ENCODE measurements at regions not wholly inside any gene's neighbourhood (a gene's known extent, or its start where the extent isn't known, plus 50 kb on each side); places are given as distances from the start of the nearest gene placed in this dataset.
"Not testable (repeated sequence)": the region's sequence is repeated elsewhere in the genome, so short reads cannot be mapped to it uniquely, and the experiment has no call there.

DNA sequence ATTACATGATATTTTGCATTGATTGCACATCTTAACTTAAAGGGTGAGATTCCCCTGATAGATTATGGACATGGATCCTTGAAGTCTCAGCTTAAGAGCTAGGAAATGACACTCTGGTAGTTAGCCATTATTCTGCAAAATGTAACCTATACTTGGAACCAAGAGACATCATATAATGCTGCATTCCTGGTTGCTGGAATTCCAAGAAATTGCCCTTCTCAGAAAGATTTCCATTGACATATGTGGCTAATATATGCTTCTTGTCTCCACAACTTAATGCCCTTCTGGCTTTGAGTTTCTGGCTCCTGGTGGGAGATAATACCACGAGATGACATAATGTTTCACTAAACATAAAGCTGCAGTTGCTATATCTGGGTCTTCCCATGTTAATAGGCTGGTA, 204.4 kb upstream of the TRPC4 start:
- no peaks in the 10 kb centered on the region for H3K4me1 ChIP-seq (ENCODE audit: low read length)
- no peaks in the 10 kb centered on the region for H3K9me2 ChIP-seq (replicated peaks; ENCODE audit: insufficient read depth, low read length)
- no peak for DNase-seq
- no peaks in the 10 kb centered on the region for H3K36me3 ChIP-seq (ENCODE audit: insufficient read depth, low read length)
- H2AFZ ChIP-seq (ENCODE audit: low read length): no peak overlapping the region
- no peak overlapping the region for H3K4me2 ChIP-seq (ENCODE audit: low read depth, low read length, poor library complexity, severe bottlenecking)
- H3K27ac ChIP-seq (ENCODE audit: low read length): no peak overlapping the region
- H3K9me3 ChIP-seq (ENCODE audit: low read length): no peaks in the 10 kb centered on the region; the same call in 1 of the 2 replicates
- H3K27me3 ChIP-seq (ENCODE audit: low read length): no peaks in the 10 kb centered on the region
- H3K4me3 ChIP-seq (ENCODE audit: low read length): no peak overlapping the region
- no peaks in the 10 kb centered on the region for H3K79me2 ChIP-seq (ENCODE audit: low read length)
- H3K9ac ChIP-seq (ENCODE audit: low read length): no peak overlapping the region
- H4K20me1 ChIP-seq (ENCODE audit: insufficient read depth, low read depth, low read length): no peaks in the 10 kb centered on the region

DNA sequence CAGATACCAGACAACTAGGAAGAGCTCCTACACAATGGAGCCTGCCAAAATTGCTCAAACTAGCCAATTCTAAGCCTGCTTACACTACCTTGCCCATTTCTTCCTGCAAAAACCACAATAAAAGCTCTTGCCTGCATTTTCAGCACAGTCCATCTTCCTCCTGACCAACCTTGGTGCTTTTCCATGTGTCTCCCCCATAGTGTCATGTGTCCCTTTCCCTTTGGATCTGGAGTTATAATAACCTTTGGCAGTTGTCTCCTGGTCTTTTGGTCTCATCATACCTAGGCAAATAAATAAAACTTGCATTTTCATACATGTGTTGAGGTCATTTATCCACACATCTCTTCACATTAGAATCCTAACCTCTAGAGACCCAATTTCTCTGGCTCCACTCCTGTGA, 203.1 kb upstream of the TRPC4 start:
- H3K36me3 ChIP-seq (ENCODE audit: insufficient read depth, low read length): no peaks in the 10 kb centered on the region
- no peaks in the 10 kb centered on the region for H3K79me2 ChIP-seq (ENCODE audit: low read length)
- no peak for DNase-seq
- no peak overlapping the region for H3K4me3 ChIP-seq (ENCODE audit: low read length)
- no peaks in the 10 kb centered on the region for H3K4me1 ChIP-seq (ENCODE audit: low read length)
- no peak overlapping the region for H3K9ac ChIP-seq (ENCODE audit: low read length)
- no peaks in the 10 kb centered on the region for H3K27me3 ChIP-seq (ENCODE audit: low read length)
- no peaks in the 10 kb centered on the region for H4K20me1 ChIP-seq (ENCODE audit: insufficient read depth, low read depth, low read length)
- H2AFZ ChIP-seq (ENCODE audit: low read length): no peak overlapping the region
- H3K4me2 ChIP-seq (ENCODE audit: low read depth, low read length, poor library complexity, severe bottlenecking): no peak overlapping the region
- no peak overlapping the region for H3K27ac ChIP-seq (ENCODE audit: low read length)
- H3K9me2 ChIP-seq (replicated peaks; ENCODE audit: insufficient read depth, low read length): no peaks in the 10 kb centered on the region
- H3K9me3 ChIP-seq (ENCODE audit: low read length): no peaks in the 10 kb centered on the region; the same call in 1 of the 2 replicates

DNA sequence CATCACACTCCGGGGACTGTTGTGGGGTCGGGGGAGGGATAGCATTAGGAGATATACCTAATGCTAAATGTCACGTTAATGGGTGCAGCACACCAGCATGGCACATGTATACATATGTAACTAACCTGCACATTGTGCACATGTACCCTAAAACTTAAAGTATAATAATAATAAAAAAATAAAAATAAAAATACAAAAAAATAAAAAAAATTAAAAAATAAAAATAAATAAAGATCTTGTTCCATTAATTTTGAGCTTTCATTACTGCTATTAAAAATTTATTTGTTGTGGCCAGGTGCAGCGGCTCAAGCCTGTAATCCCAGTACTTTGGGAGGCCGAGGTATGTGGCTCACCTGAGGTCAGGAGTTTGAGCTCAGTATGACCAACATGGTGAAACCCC, 201.8 kb upstream of the TRPC4 start:
- not testable (repeated sequence) for H3K4me1 ChIP-seq (ENCODE audit: low read length); H3K9me3 ChIP-seq (ENCODE audit: low read length); H3K4me3 ChIP-seq (ENCODE audit: low read length); H3K27ac ChIP-seq (ENCODE audit: low read length); H3K27me3 ChIP-seq (ENCODE audit: low read length); H3K79me2 ChIP-seq (ENCODE audit: low read length); H3K4me2 ChIP-seq (ENCODE audit: low read depth, low read length, poor library complexity, severe bottlenecking); H3K36me3 ChIP-seq (ENCODE audit: insufficient read depth, low read length); DNase-seq; H4K20me1 ChIP-seq (ENCODE audit: insufficient read depth, low read depth, low read length); H3K9me2 ChIP-seq (replicated peaks; ENCODE audit: insufficient read depth, low read length); H2AFZ ChIP-seq (ENCODE audit: low read length); H3K9ac ChIP-seq (ENCODE audit: low read length)

DNA sequence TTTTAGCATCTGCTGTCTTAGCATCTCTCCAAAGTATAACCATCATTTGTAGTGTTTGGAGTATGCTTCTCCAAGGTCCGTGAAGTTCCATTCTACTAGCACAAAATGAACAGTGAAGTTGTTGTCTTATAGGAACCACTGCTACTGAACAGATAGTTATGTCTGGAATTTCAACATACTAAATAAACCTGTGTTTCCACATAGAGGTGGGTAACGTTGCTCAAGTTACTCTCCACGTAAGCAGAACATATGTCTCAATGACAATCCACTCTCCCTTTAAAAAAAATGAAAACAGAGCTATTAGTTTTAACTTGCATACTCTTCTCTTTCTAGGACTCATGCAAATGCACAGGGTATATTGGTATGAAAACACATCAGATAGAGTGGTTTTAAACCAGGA, 184.3 kb upstream of the TRPC4 start:
- Histone ChIP-seq H2AFZ (ENCODE audit: low read length) (no peak overlapping the region), H3K4me2 (ENCODE audit: low read depth, low read length, poor library complexity, severe bottlenecking) (no peak overlapping the region), H3K27ac (ENCODE audit: low read length) (no peak overlapping the region), H3K4me3 (ENCODE audit: low read length) (no peak overlapping the region), H3K36me3 (ENCODE audit: insufficient read depth, low read length) (no peaks in the 10 kb centered on the region), H4K20me1 (ENCODE audit: insufficient read depth, low read depth, low read length) (no peaks in the 10 kb centered on the region), H3K79me2 (ENCODE audit: low read length) (no peaks in the 10 kb centered on the region), H3K9me3 (ENCODE audit: low read length) (peaks cover 5% of the 10 kb centered on the region; the same call in 1 of the 2 replicates), H3K9ac (ENCODE audit: low read length) (no peak overlapping the region), H3K27me3 (ENCODE audit: low read length) (no peaks in the 10 kb centered on the region), H3K9me2 (replicated peaks; ENCODE audit: insufficient read depth, low read length) (no peaks in the 10 kb centered on the region), H3K4me1 (ENCODE audit: low read length) (no peaks in the 10 kb centered on the region)
- no peak for DNase-seq

DNA sequence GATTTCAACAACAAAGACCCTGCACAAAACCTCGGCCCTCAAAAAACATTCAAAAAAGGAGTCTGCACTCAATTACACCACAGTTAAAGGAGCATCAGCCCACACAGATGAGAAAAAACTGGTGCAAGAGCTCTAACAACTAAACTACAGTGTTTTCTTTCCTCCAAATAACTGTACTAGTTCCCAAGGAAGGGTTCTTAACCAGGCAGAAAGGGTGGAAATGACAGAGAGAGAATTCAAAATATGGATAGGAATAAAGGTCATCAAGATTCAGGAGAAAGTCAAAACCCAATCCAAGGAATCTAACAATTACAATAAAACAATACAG, 176.4 kb upstream of the TRPC4 start:
- no peak overlapping the region for H2AFZ ChIP-seq (ENCODE audit: low read length)
- H4K20me1 ChIP-seq (ENCODE audit: insufficient read depth, low read depth, low read length): no peaks in the 10 kb centered on the region
- H3K36me3 ChIP-seq (ENCODE audit: insufficient read depth, low read length): no peaks in the 10 kb centered on the region
- no peak overlapping the region for H3K27ac ChIP-seq (ENCODE audit: low read length)
- no peak for DNase-seq
- H3K9ac ChIP-seq (ENCODE audit: low read length): no peak overlapping the region
- no peaks in the 10 kb centered on the region for H3K9me2 ChIP-seq (replicated peaks; ENCODE audit: insufficient read depth, low read length)
- H3K4me2 ChIP-seq (ENCODE audit: low read depth, low read length, poor library complexity, severe bottlenecking): no peak overlapping the region
- no peaks in the 10 kb centered on the region for H3K9me3 ChIP-seq (ENCODE audit: low read length)
- H3K27me3 ChIP-seq (ENCODE audit: low read length): no peaks in the 10 kb centered on the region
- H3K4me1 ChIP-seq (ENCODE audit: low read length): no peaks in the 10 kb centered on the region
- H3K79me2 ChIP-seq (ENCODE audit: low read length): no peaks in the 10 kb centered on the region
- no peak overlapping the region for H3K4me3 ChIP-seq (ENCODE audit: low read length)

DNA sequence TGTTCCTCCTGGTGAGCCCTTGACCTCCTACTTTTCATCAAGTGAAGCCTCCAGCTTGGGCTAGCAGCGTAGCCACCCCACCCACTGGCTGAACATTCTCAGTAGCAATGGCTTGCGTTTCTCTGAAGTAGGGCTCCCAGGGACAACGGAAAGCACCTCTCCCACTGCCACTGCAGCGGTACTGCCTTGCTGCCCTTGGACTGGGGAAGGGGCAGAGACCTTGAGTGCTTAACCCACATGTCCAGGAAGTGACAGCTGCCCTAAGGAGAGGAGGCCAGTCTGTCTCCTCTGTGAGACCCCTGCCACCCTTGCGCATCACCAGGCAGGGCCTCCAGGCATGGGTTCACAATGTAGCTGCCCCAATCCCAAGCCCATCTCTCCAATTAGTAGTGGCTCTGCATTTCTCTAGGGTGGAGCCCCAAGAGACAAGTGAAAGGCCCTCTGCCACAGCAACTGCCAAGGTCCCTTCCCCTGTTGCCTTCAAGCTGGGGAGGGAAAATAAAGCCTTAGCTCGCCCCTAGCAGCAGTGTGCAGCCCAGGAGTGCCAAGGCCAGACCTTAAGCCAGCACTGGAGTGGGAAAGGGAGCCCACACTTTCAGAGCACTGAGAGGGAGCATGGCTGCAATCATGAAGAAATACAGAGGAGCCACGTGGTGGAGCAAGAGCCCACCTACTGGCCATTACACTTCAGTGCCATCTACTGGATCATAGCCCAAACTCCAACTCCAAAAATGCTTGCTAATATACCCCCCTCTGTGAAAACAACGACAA, 175.9 kb upstream of the TRPC4 start:
- Histone ChIP-seq H3K9me2 (replicated peaks; ENCODE audit: insufficient read depth, low read length) (no peaks in the 10 kb centered on the region), H3K9me3 (ENCODE audit: low read length) (no peaks in the 10 kb centered on the region), H3K4me3 (ENCODE audit: low read length) (no peak overlapping the region), H3K79me2 (ENCODE audit: low read length) (no peaks in the 10 kb centered on the region), H3K36me3 (ENCODE audit: insufficient read depth, low read length) (no peaks in the 10 kb centered on the region), H3K27me3 (ENCODE audit: low read length) (no peaks in the 10 kb centered on the region), H4K20me1 (ENCODE audit: insufficient read depth, low read depth, low read length) (no peaks in the 10 kb centered on the region), H3K4me2 (ENCODE audit: low read depth, low read length, poor library complexity, severe bottlenecking) (no peak overlapping the region), H3K9ac (ENCODE audit: low read length) (no peak overlapping the region), H3K4me1 (ENCODE audit: low read length) (no peaks in the 10 kb centered on the region), H3K27ac (ENCODE audit: low read length) (no peak overlapping the region), H2AFZ (ENCODE audit: low read length) (no peak overlapping the region)
- DNase-seq: peak; percentile 66

DNA sequence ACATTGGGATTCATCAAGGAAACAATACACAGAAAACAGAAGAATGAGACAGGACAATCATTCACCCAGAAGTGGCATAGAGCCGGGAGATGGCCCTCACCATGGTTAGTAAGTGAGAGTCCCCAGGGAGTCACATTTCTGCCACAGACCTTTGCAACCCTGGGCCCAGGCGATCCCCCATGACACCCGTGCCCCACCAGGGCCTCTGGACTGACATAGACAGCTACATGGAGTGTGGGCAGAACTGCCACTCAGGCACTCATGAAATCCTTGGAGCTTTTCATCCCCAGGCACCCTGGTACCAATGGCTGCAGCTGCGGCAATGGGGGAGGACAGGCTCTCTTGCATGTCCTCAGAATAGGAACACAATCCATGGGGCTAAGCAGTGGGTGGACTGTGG, 174.5 kb upstream of the TRPC4 start:
- DNase-seq: no peak
- Histone ChIP-seq H2AFZ (ENCODE audit: low read length) (no peak overlapping the region), H4K20me1 (ENCODE audit: insufficient read depth, low read depth, low read length) (no peaks in the 10 kb centered on the region), H3K79me2 (ENCODE audit: low read length) (no peaks in the 10 kb centered on the region), H3K4me1 (ENCODE audit: low read length) (no peaks in the 10 kb centered on the region), H3K4me3 (ENCODE audit: low read length) (no peak overlapping the region), H3K4me2 (ENCODE audit: low read depth, low read length, poor library complexity, severe bottlenecking) (no peak overlapping the region), H3K27me3 (ENCODE audit: low read length) (no peaks in the 10 kb centered on the region), H3K9ac (ENCODE audit: low read length) (no peak overlapping the region), H3K9me2 (replicated peaks; ENCODE audit: insufficient read depth, low read length) (no peaks in the 10 kb centered on the region), H3K27ac (ENCODE audit: low read length) (no peak overlapping the region), H3K36me3 (ENCODE audit: insufficient read depth, low read length) (no peaks in the 10 kb centered on the region), H3K9me3 (ENCODE audit: low read length) (no peaks in the 10 kb centered on the region)

DNA sequence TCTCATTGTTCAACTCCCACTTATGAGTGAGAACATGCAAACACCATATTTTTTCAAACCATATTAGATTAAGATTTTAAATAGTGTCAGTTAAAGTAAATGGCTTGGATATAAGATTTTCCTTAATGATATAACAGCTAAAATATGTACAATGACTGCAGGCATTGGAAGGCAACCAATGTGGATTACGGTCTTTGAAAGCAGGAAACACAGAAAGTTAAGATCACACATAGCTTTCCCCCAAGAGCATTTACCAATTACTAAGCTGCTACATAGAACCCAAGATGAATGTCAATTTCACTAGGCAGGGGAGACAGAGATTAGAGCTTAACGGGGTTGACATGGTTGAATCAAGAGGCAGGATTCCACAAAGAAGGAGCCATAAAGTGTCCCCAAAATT, 173.2 kb upstream of the TRPC4 start:
- Histone ChIP-seq H3K27me3 (ENCODE audit: low read length) (no peaks in the 10 kb centered on the region), H3K4me3 (ENCODE audit: low read length) (no peak overlapping the region), H3K4me2 (ENCODE audit: low read depth, low read length, poor library complexity, severe bottlenecking) (no peak overlapping the region), H3K9me2 (replicated peaks; ENCODE audit: insufficient read depth, low read length) (no peaks in the 10 kb centered on the region), H4K20me1 (ENCODE audit: insufficient read depth, low read depth, low read length) (no peaks in the 10 kb centered on the region), H2AFZ (ENCODE audit: low read length) (no peak overlapping the region), H3K27ac (ENCODE audit: low read length) (no peak overlapping the region), H3K79me2 (ENCODE audit: low read length) (no peaks in the 10 kb centered on the region), H3K9me3 (ENCODE audit: low read length) (no peaks in the 10 kb centered on the region), H3K36me3 (ENCODE audit: insufficient read depth, low read length) (no peaks in the 10 kb centered on the region), H3K9ac (ENCODE audit: low read length) (no peak overlapping the region), H3K4me1 (ENCODE audit: low read length) (no peaks in the 10 kb centered on the region)
- no peak for DNase-seq

DNA sequence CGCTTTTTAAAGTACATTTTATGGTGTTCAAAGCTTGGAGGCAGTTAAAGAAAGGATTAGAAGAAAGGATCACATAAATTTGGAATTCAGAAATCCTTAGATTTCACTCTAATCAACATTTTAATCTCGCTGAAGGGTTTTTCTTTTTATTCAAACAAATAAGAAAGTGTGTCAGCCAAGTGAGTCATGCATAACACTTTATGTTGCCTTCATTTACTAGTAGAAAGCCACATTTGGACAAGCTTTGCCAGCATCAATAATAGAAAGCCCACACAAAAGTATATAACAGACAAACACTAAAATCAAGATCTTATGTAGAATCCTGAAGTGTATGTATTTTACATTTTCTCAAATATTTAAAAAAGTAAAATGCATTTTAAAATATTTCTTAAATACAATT, 154.9 kb upstream of the TRPC4 start:
- Histone ChIP-seq H3K79me2 (ENCODE audit: low read length) (no peaks in the 10 kb centered on the region), H3K4me2 (ENCODE audit: low read depth, low read length, poor library complexity, severe bottlenecking) (no peak overlapping the region), H3K9ac (ENCODE audit: low read length) (no peak overlapping the region), H3K4me3 (ENCODE audit: low read length) (no peak overlapping the region), H3K27ac (ENCODE audit: low read length) (no peak overlapping the region), H3K27me3 (ENCODE audit: low read length) (no peaks in the 10 kb centered on the region), H3K36me3 (ENCODE audit: insufficient read depth, low read length) (no peaks in the 10 kb centered on the region), H2AFZ (ENCODE audit: low read length) (no peak overlapping the region), H3K4me1 (ENCODE audit: low read length) (no peaks in the 10 kb centered on the region), H4K20me1 (ENCODE audit: insufficient read depth, low read depth, low read length) (no peaks in the 10 kb centered on the region), H3K9me2 (replicated peaks; ENCODE audit: insufficient read depth, low read length) (no peaks in the 10 kb centered on the region), H3K9me3 (ENCODE audit: low read length) (peaks cover 14% of the 10 kb centered on the region)
- DNase-seq: no peak

All from Karpas-422 (cell line).